Adrenal gland (tissue), 5 donors: ENCODE measurements at regions not wholly inside any gene's neighbourhood (a gene's known extent, or its start where the extent isn't known, plus 50 kb on each side); places are given as distances from the start of the nearest gene placed in this dataset.

Experiments
- POLR2A ChIP-seq, 2 donors: fragments of 450-650 bp; IDR thresholded peaks; one replicate each; pipeline ENCODE4 v1.6.1; 2017; ENCODE audit warnings: antibody characterized with exemption in 2 of 2, mild to moderate bottlenecking in 2 of 2, moderate library complexity in 1 of 2
- TF ChIP-seq, protein P1 (sequence below), 6 experiments: fragments of 450-650 bp in 4 of 6; fragments of 200-600 bp in 2 of 6; sonication (generic) in 1 of 6; IDR thresholded peaks; 1 replicate in 5 of 6; 2 replicates in 1 of 6; pipeline versions ENCODE4 v1.5.1 to v1.8.0; 2016 to 2021; ENCODE audit warnings: antibody characterized with exemption in 6 of 6, mild to moderate bottlenecking in 2 of 6, moderate library complexity in 1 of 6
- donor health status: DM: no; HTN: no; CAD: no.

DNA sequence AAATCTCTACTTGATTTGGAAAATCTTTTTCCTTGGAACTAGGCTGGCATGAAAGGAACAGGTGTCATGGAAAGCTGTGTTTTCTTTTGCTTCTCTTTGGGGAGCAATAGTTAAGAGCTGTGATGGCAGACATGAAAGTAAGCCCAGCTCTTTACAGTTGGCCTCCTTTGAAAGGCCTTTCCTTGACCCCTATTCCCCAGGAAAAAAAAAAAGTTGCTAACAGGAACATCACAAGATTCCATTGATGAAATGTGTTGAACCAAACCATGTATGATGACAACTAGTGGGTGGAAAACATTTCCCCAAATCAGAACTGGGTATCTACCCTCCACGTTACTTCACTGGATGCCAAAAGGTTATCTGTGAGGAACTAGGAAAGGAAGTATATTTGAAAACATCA lies 190.7 kb upstream of the RPL34 start:
- TF ChIP-seq POLR2A (IDR thresholded peaks at IDR 0.05) = no peak
- TF ChIP-seq, protein P1, sequence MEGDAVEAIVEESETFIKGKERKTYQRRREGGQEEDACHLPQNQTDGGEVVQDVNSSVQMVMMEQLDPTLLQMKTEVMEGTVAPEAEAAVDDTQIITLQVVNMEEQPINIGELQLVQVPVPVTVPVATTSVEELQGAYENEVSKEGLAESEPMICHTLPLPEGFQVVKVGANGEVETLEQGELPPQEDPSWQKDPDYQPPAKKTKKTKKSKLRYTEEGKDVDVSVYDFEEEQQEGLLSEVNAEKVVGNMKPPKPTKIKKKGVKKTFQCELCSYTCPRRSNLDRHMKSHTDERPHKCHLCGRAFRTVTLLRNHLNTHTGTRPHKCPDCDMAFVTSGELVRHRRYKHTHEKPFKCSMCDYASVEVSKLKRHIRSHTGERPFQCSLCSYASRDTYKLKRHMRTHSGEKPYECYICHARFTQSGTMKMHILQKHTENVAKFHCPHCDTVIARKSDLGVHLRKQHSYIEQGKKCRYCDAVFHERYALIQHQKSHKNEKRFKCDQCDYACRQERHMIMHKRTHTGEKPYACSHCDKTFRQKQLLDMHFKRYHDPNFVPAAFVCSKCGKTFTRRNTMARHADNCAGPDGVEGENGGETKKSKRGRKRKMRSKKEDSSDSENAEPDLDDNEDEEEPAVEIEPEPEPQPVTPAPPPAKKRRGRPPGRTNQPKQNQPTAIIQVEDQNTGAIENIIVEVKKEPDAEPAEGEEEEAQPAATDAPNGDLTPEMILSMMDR (IDR thresholded peaks at IDR 0.05) = no peak
